Testis (tissue), 2 donors: ENCODE measurements at regions not wholly inside any gene's neighbourhood (a gene's known extent, or its start where the extent isn't known, plus 50 kb on each side); places are given as distances from the start of the nearest gene placed in this dataset.
"Not testable (repeated sequence)": the region's sequence is repeated elsewhere in the genome, so short reads cannot be mapped to it uniquely, and the experiment has no call there.

Source experiments
- DNase-seq: peaks from one replicate; pipeline ENCODE4 v3.0.0-alpha.2; 2019
- H3K27ac ChIP-seq, 2 donors: fragments of 200-600 bp; sonication (generic); one replicate each; pipeline ENCODE4 v1.5.1; 2019
- H3K27me3 ChIP-seq: fragments of 200-600 bp; sonication (generic); one replicate; pipeline ENCODE4 v1.5.1; 2019
- H3K36me3 ChIP-seq: fragments of 200-600 bp; sonication (generic); one replicate; pipeline ENCODE4 v1.5.1; 2017; ENCODE audit warnings: low read depth; ENCODE audit errors: missing control alignments
- H3K4me1 ChIP-seq: fragments of 200-600 bp; sonication (generic); one replicate; pipeline ENCODE4 v1.5.1; 2019
- H3K4me3 ChIP-seq, 2 donors: fragments of 200-600 bp; sonication (generic); one replicate each; pipeline ENCODE4 v1.5.1; 2017 to 2019
- H3K9me3 ChIP-seq: fragments of 200-600 bp; sonication (generic); one replicate; pipeline ENCODE4 v1.5.1; 2017
- POLR2A ChIP-seq: fragments of 450-650 bp; IDR thresholded peaks from one replicate; pipeline ENCODE4 v1.6.1; 2017; ENCODE audit warnings: antibody characterized with exemption, mild to moderate bottlenecking, moderate library complexity
- WGBS, 2 donors: methylation state at CpG; one replicate each; pipeline ENCODE4 v1.1.5; 2018; 5-methylcytosine and 5-hydroxymethylcytosine counted together
- intact Hi-C: fragments of 100-400 bp; cut with DNase I; formaldehyde crosslinking; loops from one replicate; pipeline ENCODE4 v1.15.1; 2023; ENCODE audit warnings: low total_unique reads
- TF ChIP-seq, protein P1 (sequence below), 3 experiments: fragments of 450-650 bp in 2 of 3; fragments of 200-600 bp in 1 of 3; sonication (generic) in 1 of 3; IDR thresholded peaks; one replicate each; pipeline ENCODE4 v1.5.1; 2016 to 2019; ENCODE audit warnings: antibody characterized with exemption in 3 of 3, mild to moderate bottlenecking in 2 of 3, moderate library complexity in 1 of 3

DNA sequence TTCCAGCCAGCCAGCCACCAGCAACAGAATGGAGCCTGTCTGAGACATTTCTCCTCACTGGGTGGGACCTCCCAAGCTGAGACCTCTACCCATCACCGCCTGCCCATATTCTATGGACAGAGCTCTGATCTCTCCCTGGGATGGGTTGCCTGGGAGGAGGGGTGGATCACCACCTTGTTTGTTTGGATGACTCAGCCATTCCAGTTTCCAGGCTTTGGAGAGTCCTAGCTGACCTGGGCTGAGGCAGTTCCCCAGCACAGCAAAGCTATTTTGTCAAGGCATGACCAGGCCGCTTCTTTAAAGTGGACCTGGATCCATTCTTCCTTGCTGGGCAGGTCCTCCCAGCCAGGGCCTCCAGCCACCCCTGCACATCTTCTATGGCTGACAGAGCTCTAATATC lies 982.3 kb downstream of the DNAJB9 start:
- DNase-seq, result no peak
- Histone ChIP-seq H3K27ac (no peak overlapping the region), H3K4me1 (no peaks in the 10 kb centered on the region), H3K4me3 (no peak overlapping the region), H3K9me3 (no peaks in the 10 kb centered on the region), H3K27me3 (no peaks in the 10 kb centered on the region), H3K36me3 (no peaks in the 10 kb centered on the region)
- intact Hi-C loops, result no loop called here
- TF ChIP-seq POLR2A, result no peak
- TF ChIP-seq, protein P1, sequence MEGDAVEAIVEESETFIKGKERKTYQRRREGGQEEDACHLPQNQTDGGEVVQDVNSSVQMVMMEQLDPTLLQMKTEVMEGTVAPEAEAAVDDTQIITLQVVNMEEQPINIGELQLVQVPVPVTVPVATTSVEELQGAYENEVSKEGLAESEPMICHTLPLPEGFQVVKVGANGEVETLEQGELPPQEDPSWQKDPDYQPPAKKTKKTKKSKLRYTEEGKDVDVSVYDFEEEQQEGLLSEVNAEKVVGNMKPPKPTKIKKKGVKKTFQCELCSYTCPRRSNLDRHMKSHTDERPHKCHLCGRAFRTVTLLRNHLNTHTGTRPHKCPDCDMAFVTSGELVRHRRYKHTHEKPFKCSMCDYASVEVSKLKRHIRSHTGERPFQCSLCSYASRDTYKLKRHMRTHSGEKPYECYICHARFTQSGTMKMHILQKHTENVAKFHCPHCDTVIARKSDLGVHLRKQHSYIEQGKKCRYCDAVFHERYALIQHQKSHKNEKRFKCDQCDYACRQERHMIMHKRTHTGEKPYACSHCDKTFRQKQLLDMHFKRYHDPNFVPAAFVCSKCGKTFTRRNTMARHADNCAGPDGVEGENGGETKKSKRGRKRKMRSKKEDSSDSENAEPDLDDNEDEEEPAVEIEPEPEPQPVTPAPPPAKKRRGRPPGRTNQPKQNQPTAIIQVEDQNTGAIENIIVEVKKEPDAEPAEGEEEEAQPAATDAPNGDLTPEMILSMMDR (IDR thresholded peaks at IDR 0.05), result no peak
- WGBS, 2 donors, result 95% methylated on average over 2 of the region's 2 CpGs; no CpG with 5 or more reads in 1 of the 2 donors

GRCh38 chr7:109577265-109577664 lies 1007.6 kb downstream of the DNAJB9 start:
- no peaks in the 10 kb centered on the region for H3K9me3 ChIP-seq
- TF ChIP-seq, protein P1 (IDR thresholded peaks at IDR 0.05), result no peak
- TF ChIP-seq POLR2A, result no peak
- no peak overlapping the region for H3K27ac ChIP-seq
- intact Hi-C loops, result no loop called here
- H3K27me3 ChIP-seq, result no peaks in the 10 kb centered on the region
- WGBS, 2 donors, result 79% methylated on average over 4 of the region's 4 CpGs
- H3K36me3 ChIP-seq, result no peaks in the 10 kb centered on the region
- no peak overlapping the region for H3K4me3 ChIP-seq
- no peaks in the 10 kb centered on the region for H3K4me1 ChIP-seq
- no peak for DNase-seq

- DNase-seq, result no peak
- Histone ChIP-seq H3K9me3 (no peaks in the 10 kb centered on the region), H3K27me3 (no peaks in the 10 kb centered on the region), H3K4me1 (no peaks in the 10 kb centered on the region), H3K27ac (no peak overlapping the region), H3K36me3 (no peaks in the 10 kb centered on the region), H3K4me3 (no peak overlapping the region)
- whole genome bisulfite sequencing, 2 donors, result 75 to 84% methylated on average over 4 of the region's 4 CpGs
- TF ChIP-seq POLR2A, result no peak
- TF ChIP-seq, protein P1 (IDR thresholded peaks at IDR 0.05), result no peak
- intact Hi-C loops, result no loop called here
Measured at GRCh38 chr7:109579901-109580300, 1010.2 kb downstream of the DNAJB9 start.

DNA sequence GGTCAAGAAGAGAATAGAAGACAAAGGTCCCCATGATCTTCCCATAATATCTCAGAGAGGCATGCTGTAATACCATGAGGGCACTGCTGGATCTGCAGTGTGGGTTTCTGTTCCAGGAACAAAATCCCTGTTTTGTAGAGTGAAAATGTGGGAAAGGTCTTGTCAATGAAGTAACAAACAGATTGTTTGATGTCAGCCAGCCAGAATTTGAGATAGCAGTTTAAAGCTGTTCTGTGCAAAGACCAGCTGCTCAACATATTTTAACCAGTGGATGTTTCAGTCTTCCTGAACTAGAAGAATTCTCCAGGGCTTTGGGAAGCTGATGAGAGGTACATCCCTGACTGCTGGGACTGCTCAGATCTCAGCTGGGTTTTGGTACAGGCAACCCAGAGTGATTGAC lies 1012.5 kb downstream of the DNAJB9 start:
- Histone ChIP-seq H3K4me3 (no peak overlapping the region), H3K4me1 (no peaks in the 10 kb centered on the region), H3K27me3 (no peaks in the 10 kb centered on the region), H3K36me3 (no peaks in the 10 kb centered on the region), H3K9me3 (no peaks in the 10 kb centered on the region), H3K27ac (no peak overlapping the region)
- intact Hi-C loops, result no loop called here
- DNase-seq, result no peak
- no peak for TF ChIP-seq POLR2A
- TF ChIP-seq, protein P1 (IDR thresholded peaks at IDR 0.05), result no peak

- H3K27me3 ChIP-seq, intact Hi-C loops, H3K9me3 ChIP-seq, H3K4me1 ChIP-seq, DNase-seq, H3K4me3 ChIP-seq, H3K27ac ChIP-seq, H3K36me3 ChIP-seq: not testable (repeated sequence)
- WGBS, 2 donors, result 77 to 80% methylated on average over 9 of the region's 9 CpGs
Measured at GRCh38 chr7:109596948-109597347, 1027.3 kb downstream of the DNAJB9 start.
